Dedifferentiated amniotic fluid mesenchymal stem cell (primary cell): ENCODE measurements at regions not wholly inside any gene's neighbourhood (a gene's known extent, or its start where the extent isn't known, plus 50 kb on each side); places are given as distances from the start of the nearest gene placed in this dataset.
"Not testable (repeated sequence)": the region's sequence is repeated elsewhere in the genome, so short reads cannot be mapped to it uniquely, and the experiment has no call there.

Experiments used
- DNase-seq: peaks from one replicate; pipeline ENCODE4 v3.0.0-alpha.2; 2016; ENCODE audit errors: extremely low spot score

GRCh38 chr1:227508431-227508830 lies 54.9 kb upstream of the ZNF678 start:
- no peak for DNase-seq

GRCh38 chr1:227506490-227507393 lies 56.6 kb upstream of the ZNF678 start:
- DNase-seq: not testable (repeated sequence)

- not testable (repeated sequence) for DNase-seq
Observed at GRCh38 chr1:227496045-227496444, 67.3 kb upstream of the ZNF678 start.

GRCh38 chr1:227493863-227494551 lies 69.3 kb upstream of the ZNF678 start:
- DNase-seq: not testable (repeated sequence)

- no peak for DNase-seq
Observed at GRCh38 chr1:227490478-227490877, 72.9 kb upstream of the ZNF678 start.

GRCh38 chr1:227490001-227490400 lies 73.4 kb upstream of the ZNF678 start:
- DNase-seq: no peak

- DNase-seq: no peak
Observed at GRCh38 chr1:227489572-227489971, 73.8 kb upstream of the ZNF678 start.

- no peak for DNase-seq
Observed at GRCh38 chr1:227487606-227488005, 75.8 kb upstream of the ZNF678 start.

GRCh38 chr1:227486559-227486958 lies 76.8 kb upstream of the ZNF678 start:
- DNase-seq: no peak

- no peak for DNase-seq
Observed at GRCh38 chr1:227482023-227482299, 81.4 kb upstream of the ZNF678 start.

- DNase-seq: not testable (repeated sequence)
Observed at GRCh38 chr1:227474072-227474471, 89.3 kb upstream of the ZNF678 start.

GRCh38 chr1:227472772-227473171 lies 90.6 kb upstream of the ZNF678 start:
- no peak for DNase-seq

GRCh38 chr1:227470688-227471087 lies 92.7 kb upstream of the ZNF678 start:
- DNase-seq: no peak

- DNase-seq: no peak
Observed at GRCh38 chr1:227469708-227470107, 93.6 kb upstream of the ZNF678 start.

- DNase-seq: no peak
Observed at GRCh38 chr1:227466039-227466645, 97.2 kb upstream of the ZNF678 start.

GRCh38 chr1:227465256-227465655 lies 98.1 kb upstream of the ZNF678 start:
- no peak for DNase-seq

- no peak for DNase-seq
Observed at GRCh38 chr1:227459977-227460376, 103.4 kb upstream of the ZNF678 start.

GRCh38 chr1:227459326-227459841 lies 104.0 kb upstream of the ZNF678 start:
- DNase-seq: no peak

- DNase-seq: no peak
Observed at GRCh38 chr1:227454686-227455085, 108.7 kb upstream of the ZNF678 start.

- DNase-seq: no peak
Observed at GRCh38 chr1:227453631-227454355, 109.6 kb upstream of the ZNF678 start.

- no peak for DNase-seq
Observed at GRCh38 chr1:227451954-227452353, 111.4 kb upstream of the ZNF678 start.

- no peak for DNase-seq
Observed at GRCh38 chr1:227451057-227451456, 112.3 kb upstream of the ZNF678 start.
